Peyer's patch (tissue), 4 donors: ENCODE measurements at regions not wholly inside any gene's neighbourhood (a gene's known extent, or its start where the extent isn't known, plus 50 kb on each side); places are given as distances from the start of the nearest gene placed in this dataset.

ENCODE experiments used
- POLR2A ChIP-seq, 2 donors: fragments of 450-650 bp; IDR thresholded peaks; one replicate each; pipeline ENCODE4 v1.5.1; 2017; ENCODE audit warnings: antibody characterized with exemption in 2 of 2, mild to moderate bottlenecking in 2 of 2, moderate library complexity in 2 of 2
- TF ChIP-seq, protein P1 (sequence below), 6 experiments: fragments of 450-650 bp in 4 of 6; fragments of 200-600 bp in 2 of 6; sonication (generic) in 1 of 6; IDR thresholded peaks; one replicate each; pipeline ENCODE4 v1.5.1; 2017 to 2019; ENCODE audit warnings: antibody characterized with exemption in 6 of 6, mild to moderate bottlenecking in 3 of 6, moderate library complexity in 1 of 6

DNA sequence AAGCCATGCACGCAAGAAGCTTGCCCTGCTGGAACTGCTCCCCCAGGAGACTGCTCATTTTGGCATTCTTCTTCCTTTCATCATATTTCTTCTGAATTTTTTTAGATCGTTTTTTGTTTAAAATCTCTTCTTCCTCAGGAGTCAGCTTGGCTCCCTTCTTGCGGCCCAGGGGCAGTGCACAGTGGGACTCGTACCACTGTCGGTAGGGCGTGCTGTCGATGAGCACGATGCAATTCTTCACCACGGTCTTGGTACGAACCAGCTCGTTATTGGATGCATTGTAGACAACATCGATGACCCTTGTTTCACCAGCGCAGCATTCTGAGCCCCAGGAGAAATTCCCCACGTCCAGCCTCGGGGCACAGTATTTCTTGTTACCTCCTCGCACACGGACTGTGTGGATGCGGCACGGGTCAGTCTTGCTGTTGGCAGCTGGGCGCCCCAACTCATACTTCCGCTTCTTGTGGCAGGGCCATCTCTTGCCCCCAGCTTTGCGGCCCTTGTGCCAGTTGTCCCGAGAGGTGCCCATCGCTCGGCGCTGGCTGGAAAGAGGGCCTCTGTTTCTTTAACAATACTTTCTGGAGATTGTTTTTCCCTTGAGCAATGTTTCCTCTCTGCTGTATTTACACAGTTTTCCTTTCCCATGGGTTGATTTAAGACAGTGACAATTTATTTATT is 452.4 kb downstream of the TMEM121 start:
- TF ChIP-seq POLR2A (IDR thresholded peaks at IDR 0.05): no peak
- TF ChIP-seq, protein P1, sequence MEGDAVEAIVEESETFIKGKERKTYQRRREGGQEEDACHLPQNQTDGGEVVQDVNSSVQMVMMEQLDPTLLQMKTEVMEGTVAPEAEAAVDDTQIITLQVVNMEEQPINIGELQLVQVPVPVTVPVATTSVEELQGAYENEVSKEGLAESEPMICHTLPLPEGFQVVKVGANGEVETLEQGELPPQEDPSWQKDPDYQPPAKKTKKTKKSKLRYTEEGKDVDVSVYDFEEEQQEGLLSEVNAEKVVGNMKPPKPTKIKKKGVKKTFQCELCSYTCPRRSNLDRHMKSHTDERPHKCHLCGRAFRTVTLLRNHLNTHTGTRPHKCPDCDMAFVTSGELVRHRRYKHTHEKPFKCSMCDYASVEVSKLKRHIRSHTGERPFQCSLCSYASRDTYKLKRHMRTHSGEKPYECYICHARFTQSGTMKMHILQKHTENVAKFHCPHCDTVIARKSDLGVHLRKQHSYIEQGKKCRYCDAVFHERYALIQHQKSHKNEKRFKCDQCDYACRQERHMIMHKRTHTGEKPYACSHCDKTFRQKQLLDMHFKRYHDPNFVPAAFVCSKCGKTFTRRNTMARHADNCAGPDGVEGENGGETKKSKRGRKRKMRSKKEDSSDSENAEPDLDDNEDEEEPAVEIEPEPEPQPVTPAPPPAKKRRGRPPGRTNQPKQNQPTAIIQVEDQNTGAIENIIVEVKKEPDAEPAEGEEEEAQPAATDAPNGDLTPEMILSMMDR (IDR thresholded peaks at IDR 0.05): no peak
